ENCODE measurements at regions not wholly inside any gene's neighbourhood (a gene's known extent, or its start where the extent isn't known, plus 50 kb on each side); places are given as distances from the start of the nearest gene placed in this dataset.

GRCh38 chr13:64528838-64529237, 2701.3 kb downstream of the PCDH9 start:
- POLR2A ChIA-PET: no interaction called here
- TF ChIP-seq CTCF (IDR thresholded peaks at IDR 0.05; ENCODE audit: control extremely low read depth, extremely low read depth, low read depth, missing control alignments): no peak
- CTCF ChIA-PET: no interaction called here
- no peak for DNase-seq (ENCODE audit: extremely low spot score)

DNA sequence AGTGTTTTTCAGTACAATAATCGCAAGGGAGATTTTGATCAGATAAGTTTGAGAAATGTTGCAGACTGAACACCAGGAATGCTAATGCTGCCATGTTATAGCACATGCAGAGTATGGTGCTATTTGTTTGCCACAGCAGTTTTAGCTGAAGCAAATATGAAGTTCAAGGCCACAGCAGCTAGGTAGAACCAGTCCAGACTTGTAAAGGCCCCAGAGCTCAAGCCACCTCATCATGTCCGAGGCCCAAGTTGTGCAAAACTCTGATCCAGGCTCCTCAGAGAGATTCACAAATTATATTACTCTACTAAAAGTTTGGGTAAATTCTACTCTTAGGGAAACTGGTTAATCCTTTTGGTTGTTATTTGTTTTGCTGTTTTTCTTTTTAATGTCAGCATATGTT, 2702.6 kb downstream of the PCDH9 start:
- no peak for DNase-seq (ENCODE audit: extremely low spot score)
- CTCF ChIA-PET: no interaction called here
- TF ChIP-seq CTCF (IDR thresholded peaks at IDR 0.05; ENCODE audit: control extremely low read depth, extremely low read depth, low read depth, missing control alignments): no peak
- POLR2A ChIA-PET: no interaction called here

- no peak for TF ChIP-seq CTCF (IDR thresholded peaks at IDR 0.05; ENCODE audit: control extremely low read depth, extremely low read depth, low read depth, missing control alignments)
- CTCF ChIA-PET: interaction anchor here (1.2 kb wide), 1 partner anchor 19 kb away, joined by 3 read pairs; no protein-coding TSS in a partner anchor
- no peak for DNase-seq (ENCODE audit: extremely low spot score)
- POLR2A ChIA-PET: no interaction called here
These were observed 2704.4 kb downstream of the PCDH9 start for GRCh38 chr13:64525687-64526086.

DNA sequence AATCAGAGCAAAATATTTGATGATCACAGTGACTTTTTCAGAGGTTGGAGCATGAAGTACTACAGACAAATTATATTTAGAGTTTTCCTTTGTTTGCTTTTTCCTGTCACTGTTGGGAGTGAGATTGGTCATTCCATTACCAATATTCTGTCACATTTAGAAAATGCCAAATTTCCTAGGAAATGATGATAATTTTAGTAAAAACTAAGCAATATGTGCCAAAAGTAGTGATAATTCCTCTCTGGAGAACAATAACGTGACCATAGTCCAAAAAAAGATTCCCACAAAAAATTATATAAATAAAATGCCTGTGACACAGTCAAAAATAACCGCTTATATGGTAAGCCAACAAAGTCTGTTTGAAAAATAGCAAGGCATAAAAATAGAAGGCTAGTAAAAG, 2719.4 kb downstream of the PCDH9 start:
- no peak for DNase-seq (ENCODE audit: extremely low spot score)
- TF ChIP-seq CTCF (IDR thresholded peaks at IDR 0.05; ENCODE audit: control extremely low read depth, extremely low read depth, low read depth, missing control alignments): no peak
- ChIA-PET POLR2A (no interaction called here), CTCF (no interaction called here)

DNA sequence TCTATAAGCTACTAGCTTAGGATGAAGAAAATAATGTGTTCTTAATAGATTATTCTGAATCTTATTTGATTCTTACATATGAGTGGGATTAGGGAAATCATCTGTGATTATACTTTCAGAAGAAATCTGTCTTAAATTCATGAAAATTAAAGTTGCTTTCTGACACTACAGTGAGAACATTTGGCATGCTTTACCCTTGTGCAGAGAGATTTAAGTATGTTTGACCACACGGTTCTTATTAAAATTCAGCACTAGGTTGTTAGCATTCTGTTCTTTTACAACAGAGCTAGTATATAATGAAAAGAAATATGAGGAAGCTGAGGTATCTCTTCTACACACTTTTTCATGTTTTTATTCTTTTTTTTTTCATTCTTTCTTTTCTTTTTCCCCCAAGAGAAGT, 2723.9 kb downstream of the PCDH9 start:
- ChIA-PET CTCF (no interaction called here), POLR2A (no interaction called here)
- no peak for DNase-seq (ENCODE audit: extremely low spot score)

DNA sequence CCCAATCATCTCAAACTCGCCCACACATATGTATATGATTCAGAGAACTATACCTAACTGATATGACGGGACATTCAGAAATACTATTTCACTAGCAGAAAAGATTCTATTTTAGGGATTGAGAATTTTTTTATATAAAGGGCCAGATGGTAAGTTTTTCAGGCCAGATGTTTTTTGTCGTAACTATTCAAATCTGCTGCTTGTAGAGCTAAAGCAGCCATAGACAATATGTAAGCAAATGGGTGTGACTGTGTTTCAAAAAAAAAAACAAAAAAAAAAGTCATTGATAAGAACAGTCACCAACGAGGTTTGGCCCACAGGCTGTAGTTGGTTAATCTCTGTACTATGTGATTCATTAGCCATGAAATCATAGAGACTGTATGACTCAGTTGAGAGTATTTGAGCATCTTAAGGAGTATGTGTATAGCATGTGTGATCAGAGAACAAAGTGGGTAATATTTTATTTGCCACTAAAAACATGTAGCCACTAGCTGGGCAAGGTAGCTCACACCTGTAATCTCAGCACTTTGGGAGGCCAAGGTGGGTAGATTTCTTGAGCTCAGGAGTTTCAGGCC, 2724.7 kb downstream of the PCDH9 start:
- no peak for TF ChIP-seq CTCF (IDR thresholded peaks at IDR 0.05; ENCODE audit: control extremely low read depth, extremely low read depth, low read depth, missing control alignments)
- ChIA-PET POLR2A (no interaction called here), CTCF (no interaction called here)
- DNase-seq (ENCODE audit: extremely low spot score): no peak

More for the DNA sequence above, 2723.9 kb downstream of the PCDH9 start:
- no peak for TF ChIP-seq CTCF (IDR thresholded peaks at IDR 0.05; ENCODE audit: control extremely low read depth, extremely low read depth, low read depth, missing control alignments)

DNA sequence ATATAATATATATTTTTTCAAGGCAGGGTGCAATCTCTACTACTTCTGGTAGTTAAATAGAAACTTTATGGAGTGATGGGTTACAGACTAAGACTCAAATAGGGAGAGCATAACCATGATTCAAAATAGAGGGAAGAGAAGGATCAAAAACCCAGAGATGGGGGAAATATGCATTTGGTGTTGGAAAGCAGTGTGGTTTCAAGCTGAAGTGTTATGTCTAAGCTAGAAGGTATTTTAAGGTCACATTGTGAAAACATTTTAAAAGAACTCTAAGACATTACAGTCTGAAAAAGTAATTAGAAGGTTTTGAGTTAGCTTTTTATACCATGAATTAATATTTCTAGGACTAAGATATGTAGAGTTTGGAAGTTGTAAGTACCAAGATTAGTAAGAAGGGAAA, 2741.4 kb downstream of the PCDH9 start:
- no peak for TF ChIP-seq CTCF (IDR thresholded peaks at IDR 0.05; ENCODE audit: control extremely low read depth, extremely low read depth, low read depth, missing control alignments)
- DNase-seq (ENCODE audit: extremely low spot score): no peak
- POLR2A ChIA-PET: no interaction called here
- CTCF ChIA-PET: no interaction called here
